Kidney epithelial cell (primary cell): ENCODE measurements at regions not wholly inside any gene's neighbourhood (a gene's known extent, or its start where the extent isn't known, plus 50 kb on each side); places are given as distances from the start of the nearest gene placed in this dataset.
"Not testable (repeated sequence)": the region's sequence is repeated elsewhere in the genome, so short reads cannot be mapped to it uniquely, and the experiment has no call there.

Source experiments
- DNase-seq: peaks from one replicate; pipeline ENCODE4 v3.0.0-alpha.2; 2010; ENCODE audit warnings: low read depth
- H3K27me3 ChIP-seq: 2 replicates; pipeline ENCODE4 v1.6.0; 2011; ENCODE audit warnings: low read length; ENCODE audit not compliant: control insufficient read depth, insufficient read depth
- H3K36me3 ChIP-seq: 2 replicates; pipeline ENCODE4 v1.5.1; 2011; ENCODE audit warnings: low read length; ENCODE audit not compliant: control insufficient read depth, insufficient read depth
- H3K4me3 ChIP-seq: 2 replicates; pipeline ENCODE4 v1.5.1; 2011; ENCODE audit warnings: low read depth, mild to moderate bottlenecking, control low read depth, low read length
- CTCF ChIP-seq: IDR thresholded peaks from 2 replicates; pipeline ENCODE4 v1.5.1; 2011; ENCODE audit warnings: mild to moderate bottlenecking, moderate library complexity, low read length, control low read depth, inconsistent platforms; ENCODE audit not compliant: insufficient read depth, poor library complexity, severe bottlenecking

- no peak for TF ChIP-seq CTCF
- Histone ChIP-seq H3K36me3 (no peaks in the 10 kb centered on the region), H3K27me3 (no peaks in the 10 kb centered on the region), H3K4me3 (no peak overlapping the region)
- no peak for DNase-seq
Observed at GRCh38 chr16:5207001-5207523, 109.5 kb upstream of the EEF2KMT start.

DNA sequence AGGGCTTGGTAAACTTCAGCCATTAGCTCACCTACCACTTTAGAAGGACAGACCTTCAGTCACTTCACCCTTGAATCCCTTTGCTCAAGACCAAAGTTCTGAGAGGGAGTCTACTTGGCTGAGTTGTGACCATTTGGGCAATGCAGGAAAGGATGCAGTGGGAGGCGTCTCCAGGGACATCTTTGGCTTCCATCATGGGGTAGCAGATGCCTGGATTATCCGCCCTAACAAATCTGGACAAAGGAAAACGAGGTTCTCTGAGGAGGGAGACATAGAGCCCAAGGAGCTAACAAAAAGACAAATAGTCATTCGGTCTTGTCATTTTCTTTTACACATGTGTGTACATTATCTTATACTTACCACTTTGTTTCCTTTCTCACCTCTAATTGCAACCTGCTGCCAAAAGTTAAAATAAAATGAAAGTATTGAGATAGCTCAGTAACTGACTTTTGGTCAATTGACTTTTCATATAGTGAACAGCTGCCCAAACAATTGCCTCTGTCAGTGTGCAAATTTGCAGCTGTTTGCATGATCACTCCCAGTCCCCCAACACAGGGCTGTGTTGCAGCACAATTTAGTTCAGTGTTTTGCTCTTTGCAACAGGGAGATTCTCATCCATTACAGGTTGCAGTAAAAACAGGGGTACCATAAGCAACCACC is 108.9 kb upstream of the EEF2KMT start:
- no peak for TF ChIP-seq CTCF
- H3K27me3 ChIP-seq, result no peaks in the 10 kb centered on the region
- H3K36me3 ChIP-seq, result no peaks in the 10 kb centered on the region
- no peak overlapping the region for H3K4me3 ChIP-seq
- DNase-seq, result no peak

DNA sequence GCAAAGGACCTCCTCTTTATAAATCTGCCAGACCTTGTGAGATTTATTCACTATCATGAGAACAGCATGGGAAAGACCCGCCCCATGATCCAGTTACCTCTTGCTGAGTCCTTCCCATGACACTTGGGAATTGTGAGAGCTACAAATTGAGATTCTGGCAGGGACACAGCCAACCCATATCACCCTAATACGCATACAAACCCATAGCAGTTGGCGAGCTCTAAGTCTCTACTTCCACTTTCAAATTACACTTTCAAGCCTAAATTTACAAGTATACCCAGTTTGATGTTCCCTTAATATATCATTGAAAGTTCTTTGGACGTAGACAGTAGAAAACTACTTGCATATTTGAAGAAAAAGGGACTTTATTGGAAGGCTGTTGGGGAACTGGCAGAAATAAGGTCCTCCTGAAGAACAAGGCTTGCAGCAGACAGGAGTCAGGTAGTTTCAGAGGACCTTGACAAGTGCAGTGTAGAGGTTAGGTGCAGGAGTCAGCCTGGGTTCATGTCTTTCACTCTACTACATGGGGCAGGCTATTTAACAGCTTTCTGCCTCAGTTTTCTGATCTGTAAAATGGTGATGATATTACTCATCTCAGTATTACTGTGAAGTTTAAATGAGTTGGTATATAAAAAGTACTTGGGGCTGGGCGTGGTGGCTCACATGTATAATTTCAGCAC is 107.9 kb upstream of the EEF2KMT start:
- no peak for DNase-seq
- Histone ChIP-seq H3K27me3 (no peaks in the 10 kb centered on the region), H3K4me3 (no peak overlapping the region), H3K36me3 (no peaks in the 10 kb centered on the region)
- TF ChIP-seq CTCF, result no peak

- DNase-seq, H3K4me3 ChIP-seq, H3K36me3 ChIP-seq, H3K27me3 ChIP-seq: not testable (repeated sequence)
Observed at GRCh38 chr16:5203675-5204074, 106.1 kb upstream of the EEF2KMT start.

GRCh38 chr16:5200123-5200522 is 102.5 kb upstream of the EEF2KMT start:
- H3K27me3 ChIP-seq, result no peaks in the 10 kb centered on the region
- no peak for TF ChIP-seq CTCF
- H3K36me3 ChIP-seq, result no peaks in the 10 kb centered on the region
- no peak for DNase-seq
- H3K4me3 ChIP-seq, result no peak overlapping the region

GRCh38 chr16:5196204-5196603 is 98.6 kb upstream of the EEF2KMT start:
- no peak for TF ChIP-seq CTCF
- no peak overlapping the region for H3K4me3 ChIP-seq
- no peak for DNase-seq
- no peaks in the 10 kb centered on the region for H3K27me3 ChIP-seq
- H3K36me3 ChIP-seq, result no peaks in the 10 kb centered on the region
